HCT116 (cell line): ENCODE measurements at regions not wholly inside any gene's neighbourhood (a gene's known extent, or its start where the extent isn't known, plus 50 kb on each side); places are given as distances from the start of the nearest gene placed in this dataset.

ENCODE experiments used
- ATAC-seq: fragments of 200-7000 bp; cut with Tn5 transposase; 2 replicates; pipeline ENCODE4 v1.9.1; 2020; ENCODE audit warnings: mild to moderate bottlenecking, moderate library complexity
- BruUV-seq: library from RNA; stranded (reverse); fragments of 400-500 nt; replicated peaks from 2 replicates; lab custom pipeline; 2021; lab: Mats Ljungman, UMichigan
- CTCF ChIA-PET: fragments of 300-600 bp; sonication (Branson Sonifier 250); formaldehyde crosslinking; loops from one replicate; lab custom pipeline; 2021; ENCODE audit warnings: antibody characterized with exemption; lab: Charles Lee
- POLR2A ChIA-PET: fragments of 300-600, 350-600 bp; sonication (Branson Sonifier 250); formaldehyde crosslinking; loops from one replicate; lab custom pipeline; 2021; ENCODE audit warnings: antibody characterized with exemption; lab: Charles Lee
- RAD21 ChIA-PET, 2 experiments: fragments of 300-600 bp; sonication (Branson Sonifier 250); formaldehyde crosslinking; loops; one replicate each; lab custom pipeline; 2023; ENCODE audit warnings: low total read pairs in 2 of 2; ENCODE audit not compliant: uncharacterized antibody in 2 of 2, unreplicated experiment in 2 of 2, low non-redundant PET in 1 of 2; lab: Charles Lee
- DNase-seq: peaks from one replicate; pipeline ENCODE4 v3.0.0-alpha.2; 2010; ENCODE audit warnings: low read depth, low spot score
- H2AFZ ChIP-seq: fragments of 200-600 bp; shearing (Covaris generic), sonication (generic); 2 replicates; pipeline ENCODE4 v1.6.1; 2017; ENCODE audit warnings: low read depth, mixed run types, mixed read lengths, antibody characterized with exemption, low read length; ENCODE audit not compliant: poor library complexity, severe bottlenecking
- H3K27ac ChIP-seq: 2 replicates; pipeline ENCODE4 v1.5.1; 2012; ENCODE audit warnings: low read depth, low read length
- H3K27me3 ChIP-seq: fragments of 200-600 bp; sonication (generic); 2 replicates; pipeline ENCODE4 v1.6.1; 2016; ENCODE audit warnings: mixed run types, low read length, mixed read lengths; ENCODE audit not compliant: insufficient read depth
- H3K36me3 ChIP-seq, 2 experiments: fragments of 200-500 bp in 1 of 2; fragments of 200-600 bp in 1 of 2; sonication (Bioruptor generic) in 1 of 2; sonication (generic) in 1 of 2; 2 replicates each; pipeline versions ENCODE4 v1.5.1 to v1.6.1; 2014 to 2016; ENCODE audit warnings: low read length in 2 of 2, inconsistent platforms in 1 of 2, mixed read lengths in 1 of 2, mixed run types in 1 of 2; ENCODE audit not compliant: insufficient read depth in 2 of 2, control insufficient read depth in 1 of 2
- H3K4me1 ChIP-seq, 2 experiments: fragments of 200-600 bp in 1 of 2; sonication (generic) in 1 of 2; 2 replicates each; pipeline versions ENCODE4 v1.5.1 to v1.6.1; 2012 to 2017; ENCODE audit warnings: low read length in 2 of 2, inconsistent platforms in 1 of 2, mild to moderate bottlenecking in 1 of 2, mixed read lengths in 1 of 2, mixed run types in 1 of 2, moderate library complexity in 1 of 2; ENCODE audit not compliant: insufficient read depth in 2 of 2, control insufficient read depth in 1 of 2
- H3K4me2 ChIP-seq: fragments of 200-600 bp; sonication (generic); 2 replicates; pipeline ENCODE4 v1.6.1; 2017; ENCODE audit warnings: mixed run types, low read length, mixed read lengths
- H3K4me3 ChIP-seq, 2 experiments: fragments of 200-600 bp in 1 of 2; sonication (generic) in 1 of 2; replicated peaks in 1 of 2; 2 replicates each; pipeline ENCODE4 v1.5.1; 2011 to 2016; ENCODE audit warnings: low read length in 2 of 2, control low read depth in 1 of 2, low read depth in 1 of 2, mild to moderate bottlenecking in 1 of 2, mixed read lengths in 1 of 2, mixed run types in 1 of 2
- H3K79me2 ChIP-seq: fragments of 200-600 bp; sonication (generic); 2 replicates; pipeline ENCODE4 v1.6.1; 2017; ENCODE audit warnings: mild to moderate bottlenecking, mixed run types, low read length, moderate library complexity, mixed read lengths; ENCODE audit not compliant: insufficient read depth
- H3K9ac ChIP-seq: fragments of 200-600 bp; sonication (generic); 2 replicates; pipeline ENCODE4 v1.6.1; 2016; ENCODE audit warnings: low read length, mixed read lengths
- H3K9me2 ChIP-seq: fragments of 200-600 bp; sonication (generic), shearing (Covaris generic); 2 replicates; pipeline ENCODE4 v1.6.1; 2017; ENCODE audit warnings: mixed run types, mild to moderate bottlenecking, moderate library complexity; ENCODE audit not compliant: insufficient read depth
- H3K9me3 ChIP-seq, 2 experiments: fragments of 200-500 bp in 1 of 2; fragments of 200-600 bp in 1 of 2; sonication (Bioruptor generic) in 1 of 2; sonication (generic) in 1 of 2; 2 replicates each; pipeline ENCODE4 v1.6.1; 2014 to 2017; ENCODE audit warnings: low read length in 2 of 2, mixed read lengths in 2 of 2, inconsistent platforms in 1 of 2, low read depth in 1 of 2, mild to moderate bottlenecking in 1 of 2, mixed run types in 1 of 2, moderate library complexity in 1 of 2; ENCODE audit not compliant: control insufficient read depth in 1 of 2, insufficient read depth in 1 of 2
- H4K20me1 ChIP-seq: fragments of 200-600 bp; sonication (generic), shearing (Covaris generic); 2 replicates; pipeline ENCODE4 v1.6.1; 2017; ENCODE audit warnings: mixed run types, mild to moderate bottlenecking, moderate library complexity; ENCODE audit not compliant: insufficient read depth
- ELF1 ChIP-seq: IDR thresholded peaks from 2 replicates; pipeline ENCODE4 v1.6.1; 2012; ENCODE audit warnings: low read depth, borderline replicate concordance
- EZH2 ChIP-seq: fragments of 200-600 bp; sonication (generic); IDR thresholded peaks from 2 replicates; pipeline ENCODE4 v1.6.1; 2017; ENCODE audit warnings: antibody characterized with exemption, mixed run types
- EZH2phosphoT487 ChIP-seq: fragments of 200-600 bp; IDR thresholded peaks from 2 replicates; pipeline ENCODE4 v1.6.1; 2018; ENCODE audit warnings: antibody characterized with exemption, borderline replicate concordance
- FOSL1 ChIP-seq: IDR thresholded peaks from 2 replicates; pipeline ENCODE4 v1.6.1; 2012; ENCODE audit warnings: low read depth
- JUND ChIP-seq: IDR thresholded peaks from 2 replicates; pipeline ENCODE4 v1.6.1; 2012
- POLR2A ChIP-seq: IDR thresholded peaks from 2 replicates; pipeline ENCODE4 v1.7.0; 2011; ENCODE audit warnings: borderline replicate concordance; ENCODE audit not compliant: insufficient read depth, insufficient read length; ENCODE audit errors: extremely low read depth
- SIN3A ChIP-seq: IDR thresholded peaks from 2 replicates; pipeline ENCODE4 v1.6.1; 2012; ENCODE audit warnings: low read depth
- SP1 ChIP-seq: IDR thresholded peaks from 2 replicates; pipeline ENCODE4 v1.6.1; 2012; ENCODE audit warnings: low read depth
- ZNF274 ChIP-seq: fragments of 200-500 bp; sonication (Bioruptor generic); IDR thresholded peaks from 2 replicates; pipeline ENCODE4 v1.6.1; 2014; ENCODE audit warnings: mild to moderate bottlenecking, low read depth, low read length, inconsistent platforms
- intact Hi-C: fragments of 100-400 bp; cut with micrococcal nuclease; formaldehyde crosslinking; loops from 2 replicates; pipeline ENCODE4 v1.10.0; 2022
- TF ChIP-seq, protein P1 (sequence below): IDR thresholded peaks from 2 replicates; pipeline ENCODE4 v1.6.1; 2012
- TF ChIP-seq, protein P2 (sequence below), 3 experiments: fragments of 200-600 bp in 1 of 3; sonication (generic) in 1 of 3; IDR thresholded peaks in 2 of 3; conservative IDR thresholded peaks in 1 of 3; 2 replicates each; pipeline ENCODE4 v1.5.1; 2012 to 2017; ENCODE audit warnings: low read depth in 2 of 3, low read length in 2 of 3, antibody characterized with exemption in 1 of 3, borderline replicate concordance in 1 of 3, control low read depth in 1 of 3, mild to moderate bottlenecking in 1 of 3, mixed read lengths in 1 of 3, mixed run types in 1 of 3, moderate library complexity in 1 of 3; ENCODE audit not compliant: insufficient read depth in 1 of 3
- TF ChIP-seq, protein P3 (sequence below): IDR thresholded peaks from 2 replicates; pipeline ENCODE4 v1.6.1; 2012; ENCODE audit warnings: low read depth

DNA sequence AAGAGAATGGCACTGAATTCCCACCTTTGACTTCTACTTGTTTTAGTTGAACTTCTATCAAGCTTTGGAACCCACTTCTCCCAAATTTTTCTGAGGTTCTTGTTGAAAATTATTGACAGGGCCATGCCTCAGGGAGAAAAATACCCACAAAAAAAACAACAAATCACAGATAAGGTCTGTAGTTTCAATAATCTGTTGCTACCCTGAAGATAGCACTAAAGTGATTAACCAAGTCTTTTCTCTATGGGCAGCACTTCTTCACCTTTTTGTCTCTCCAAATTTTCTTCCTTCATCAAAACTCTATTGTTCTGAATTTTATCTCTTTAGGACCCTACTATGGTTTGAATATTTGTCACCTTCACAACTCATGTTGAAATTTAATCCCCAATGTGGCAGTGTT is 154.3 kb upstream of the FGF10 start:
- no peak for TF ChIP-seq SP1
- no peak for TF ChIP-seq JUND
- TF ChIP-seq ELF1 = no peak
- no peak for TF ChIP-seq EZH2
- TF ChIP-seq, protein P1, sequence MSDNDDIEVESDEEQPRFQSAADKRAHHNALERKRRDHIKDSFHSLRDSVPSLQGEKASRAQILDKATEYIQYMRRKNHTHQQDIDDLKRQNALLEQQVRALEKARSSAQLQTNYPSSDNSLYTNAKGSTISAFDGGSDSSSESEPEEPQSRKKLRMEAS = no peak
- TF ChIP-seq FOSL1 = no peak
- no peak for TF ChIP-seq POLR2A
- TF ChIP-seq, protein P2, sequence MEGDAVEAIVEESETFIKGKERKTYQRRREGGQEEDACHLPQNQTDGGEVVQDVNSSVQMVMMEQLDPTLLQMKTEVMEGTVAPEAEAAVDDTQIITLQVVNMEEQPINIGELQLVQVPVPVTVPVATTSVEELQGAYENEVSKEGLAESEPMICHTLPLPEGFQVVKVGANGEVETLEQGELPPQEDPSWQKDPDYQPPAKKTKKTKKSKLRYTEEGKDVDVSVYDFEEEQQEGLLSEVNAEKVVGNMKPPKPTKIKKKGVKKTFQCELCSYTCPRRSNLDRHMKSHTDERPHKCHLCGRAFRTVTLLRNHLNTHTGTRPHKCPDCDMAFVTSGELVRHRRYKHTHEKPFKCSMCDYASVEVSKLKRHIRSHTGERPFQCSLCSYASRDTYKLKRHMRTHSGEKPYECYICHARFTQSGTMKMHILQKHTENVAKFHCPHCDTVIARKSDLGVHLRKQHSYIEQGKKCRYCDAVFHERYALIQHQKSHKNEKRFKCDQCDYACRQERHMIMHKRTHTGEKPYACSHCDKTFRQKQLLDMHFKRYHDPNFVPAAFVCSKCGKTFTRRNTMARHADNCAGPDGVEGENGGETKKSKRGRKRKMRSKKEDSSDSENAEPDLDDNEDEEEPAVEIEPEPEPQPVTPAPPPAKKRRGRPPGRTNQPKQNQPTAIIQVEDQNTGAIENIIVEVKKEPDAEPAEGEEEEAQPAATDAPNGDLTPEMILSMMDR (IDR thresholded peaks at IDR 0.05 in 2 of 3, conservative IDR thresholded peaks at IDR 0.05 in 1 of 3; ENCODE audit: borderline replicate concordance in 1 of 3, insufficient read depth in 1 of 3, low read depth in 2 of 3, low read length in 2 of 3) = no peak
- no peak for TF ChIP-seq SIN3A
- TF ChIP-seq ZNF274 = no peak
- TF ChIP-seq, protein P3, sequence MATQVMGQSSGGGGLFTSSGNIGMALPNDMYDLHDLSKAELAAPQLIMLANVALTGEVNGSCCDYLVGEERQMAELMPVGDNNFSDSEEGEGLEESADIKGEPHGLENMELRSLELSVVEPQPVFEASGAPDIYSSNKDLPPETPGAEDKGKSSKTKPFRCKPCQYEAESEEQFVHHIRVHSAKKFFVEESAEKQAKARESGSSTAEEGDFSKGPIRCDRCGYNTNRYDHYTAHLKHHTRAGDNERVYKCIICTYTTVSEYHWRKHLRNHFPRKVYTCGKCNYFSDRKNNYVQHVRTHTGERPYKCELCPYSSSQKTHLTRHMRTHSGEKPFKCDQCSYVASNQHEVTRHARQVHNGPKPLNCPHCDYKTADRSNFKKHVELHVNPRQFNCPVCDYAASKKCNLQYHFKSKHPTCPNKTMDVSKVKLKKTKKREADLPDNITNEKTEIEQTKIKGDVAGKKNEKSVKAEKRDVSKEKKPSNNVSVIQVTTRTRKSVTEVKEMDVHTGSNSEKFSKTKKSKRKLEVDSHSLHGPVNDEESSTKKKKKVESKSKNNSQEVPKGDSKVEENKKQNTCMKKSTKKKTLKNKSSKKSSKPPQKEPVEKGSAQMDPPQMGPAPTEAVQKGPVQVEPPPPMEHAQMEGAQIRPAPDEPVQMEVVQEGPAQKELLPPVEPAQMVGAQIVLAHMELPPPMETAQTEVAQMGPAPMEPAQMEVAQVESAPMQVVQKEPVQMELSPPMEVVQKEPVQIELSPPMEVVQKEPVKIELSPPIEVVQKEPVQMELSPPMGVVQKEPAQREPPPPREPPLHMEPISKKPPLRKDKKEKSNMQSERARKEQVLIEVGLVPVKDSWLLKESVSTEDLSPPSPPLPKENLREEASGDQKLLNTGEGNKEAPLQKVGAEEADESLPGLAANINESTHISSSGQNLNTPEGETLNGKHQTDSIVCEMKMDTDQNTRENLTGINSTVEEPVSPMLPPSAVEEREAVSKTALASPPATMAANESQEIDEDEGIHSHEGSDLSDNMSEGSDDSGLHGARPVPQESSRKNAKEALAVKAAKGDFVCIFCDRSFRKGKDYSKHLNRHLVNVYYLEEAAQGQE = no peak
- TF ChIP-seq EZH2phosphoT487 = no peak
- TF ChIP-seq, all 23 proteins: peak for 0
- no peaks in the 10 kb centered on the region for H3K4me1 ChIP-seq
- POLR2A ChIA-PET = no interaction called here
- H3K9ac ChIP-seq = no peak overlapping the region
- ATAC-seq (no peak), DNase-seq (no peak)
- no peak overlapping the region for H3K27ac ChIP-seq
- H2AFZ ChIP-seq = no peak overlapping the region
- no peak overlapping the region for H3K4me3 ChIP-seq
- CTCF ChIA-PET = no interaction called here
- no peaks in the 10 kb centered on the region for H3K27me3 ChIP-seq
- H4K20me1 ChIP-seq = no peaks in the 10 kb centered on the region
- H3K4me2 ChIP-seq = no peak overlapping the region
- H3K79me2 ChIP-seq = no peaks in the 10 kb centered on the region
- no peaks in the 10 kb centered on the region for H3K36me3 ChIP-seq
- RAD21 ChIA-PET = no interaction called here
- no peaks in the 10 kb centered on the region for H3K9me3 ChIP-seq
- intact Hi-C loops = no loop called here
- no peaks in the 10 kb centered on the region; the same call in 1 of the 2 replicates for H3K9me2 ChIP-seq
- BruUV-seq = no TSS peak
